Astrocyte (in vitro differentiated cells and primary cell): ENCODE measurements at regions not wholly inside any gene's neighbourhood (a gene's known extent, or its start where the extent isn't known, plus 50 kb on each side); places are given as distances from the start of the nearest gene placed in this dataset.

Experiments
- DNase-seq: peaks from one replicate; pipeline ENCODE4 v3.0.0-alpha.2; 2010; ENCODE audit warnings: low read depth
- FAIRE-seq: peaks from 2 replicates; lab custom pipeline; 2011; peaks lifted over from hg19 to GRCh38; lab: Jason Lieb, UNC
- H2AFZ ChIP-seq: 2 replicates; pipeline ENCODE4 v1.6.0; 2012; ENCODE audit warnings: low read depth, low read length, inconsistent platforms
- H3K27ac ChIP-seq: 2 replicates; pipeline ENCODE4 v1.5.1; 2011; ENCODE audit warnings: low read depth, low read length, inconsistent platforms
- H3K27me3 ChIP-seq: 2 replicates; pipeline ENCODE4 v1.6.0; 2011; ENCODE audit warnings: low read length, inconsistent platforms; ENCODE audit not compliant: insufficient read depth
- H3K36me3 ChIP-seq: 2 replicates; pipeline ENCODE4 v1.5.1; 2011; ENCODE audit warnings: low read length, inconsistent platforms; ENCODE audit not compliant: insufficient read depth
- H3K4me1 ChIP-seq: 2 replicates; pipeline ENCODE4 v1.5.1; 2011; ENCODE audit warnings: low read length, inconsistent platforms; ENCODE audit not compliant: insufficient read depth
- H3K4me2 ChIP-seq: 2 replicates; pipeline ENCODE4 v1.6.0; 2012; ENCODE audit warnings: low read length, inconsistent platforms
- H3K4me3 ChIP-seq: 2 replicates; pipeline ENCODE4 v1.5.1; 2011; ENCODE audit warnings: low read depth, mild to moderate bottlenecking, low read length, inconsistent platforms; ENCODE audit not compliant: insufficient read depth
- H3K79me2 ChIP-seq: 2 replicates; pipeline ENCODE4 v1.6.0; 2012; ENCODE audit warnings: mild to moderate bottlenecking, low read length, inconsistent platforms; ENCODE audit not compliant: insufficient read depth
- H3K9ac ChIP-seq: 2 replicates; pipeline ENCODE4 v1.6.0; 2012; ENCODE audit warnings: mild to moderate bottlenecking, low read length, inconsistent platforms
- H3K9me3 ChIP-seq: 2 replicates; pipeline ENCODE4 v1.5.1; 2012; ENCODE audit warnings: low read depth, mild to moderate bottlenecking, low read length, inconsistent platforms; ENCODE audit not compliant: insufficient read depth
- H4K20me1 ChIP-seq: 2 replicates; pipeline ENCODE4 v1.6.0; 2012; ENCODE audit warnings: low read length, inconsistent platforms; ENCODE audit not compliant: insufficient read depth
- H3K27ac Mint-ChIP-seq: one replicate; pipeline ENCODE4 v1.8.0; 2021; ENCODE audit warnings: mild to moderate bottlenecking, mixed read lengths; ENCODE audit not compliant: unreplicated experiment
- H3K27me3 Mint-ChIP-seq: one replicate; pipeline ENCODE4 v1.8.0; 2021; ENCODE audit warnings: low read depth, mixed read lengths; ENCODE audit not compliant: unreplicated experiment
- H3K36me3 Mint-ChIP-seq: one replicate; pipeline ENCODE4 v1.8.0; 2021; ENCODE audit warnings: low read depth, mixed read lengths; ENCODE audit not compliant: unreplicated experiment
- H3K4me1 Mint-ChIP-seq: one replicate; pipeline ENCODE4 v1.8.0; 2021; ENCODE audit warnings: low read depth, mixed read lengths; ENCODE audit not compliant: unreplicated experiment
- H3K4me3 Mint-ChIP-seq: one replicate; pipeline ENCODE4 v1.8.0; 2021; ENCODE audit warnings: mild to moderate bottlenecking, moderate library complexity, mixed read lengths; ENCODE audit not compliant: unreplicated experiment
- H3K9me3 Mint-ChIP-seq: one replicate; pipeline ENCODE4 v1.8.0; 2021; ENCODE audit warnings: mild to moderate bottlenecking, mixed read lengths; ENCODE audit not compliant: unreplicated experiment
- CTCF ChIP-seq: IDR thresholded peaks from 2 replicates; pipeline ENCODE4 v1.5.1; 2011; ENCODE audit warnings: low read depth, mild to moderate bottlenecking, inconsistent platforms, low read length, moderate library complexity; ENCODE audit not compliant: insufficient read depth
- EZH2 ChIP-seq: IDR thresholded peaks from 2 replicates; pipeline ENCODE4 v1.6.1; 2012; ENCODE audit warnings: mild to moderate bottlenecking, low read length, inconsistent platforms; ENCODE audit not compliant: insufficient read depth

GRCh38 chr10:131819241-131820072 lies 81.4 kb upstream of the PPP2R2D start:
- Histone ChIP-seq H3K4me1 (no peaks in the 10 kb centered on the region), H3K36me3 (no peaks in the 10 kb centered on the region), H4K20me1 (no peaks in the 10 kb centered on the region), H3K9ac (no peak overlapping the region), H3K27ac (no peak overlapping the region), H3K79me2 (no peaks in the 10 kb centered on the region), H3K4me3 (no peak overlapping the region), H3K4me2 (no peak overlapping the region), H3K9me3 (peaks cover 5% of the 10 kb centered on the region), H3K27me3 (no peaks in the 10 kb centered on the region), H2AFZ (no peak overlapping the region)
- DNase-seq = no peak
- H3K36me3 Mint-ChIP-seq = no peaks in the 10 kb centered on the region
- no peak for FAIRE-seq
- peaks cover 1% of the 10 kb centered on the region for H3K9me3 Mint-ChIP-seq
- peaks cover 46% of the 10 kb centered on the region for H3K27me3 Mint-ChIP-seq
- H3K4me1 Mint-ChIP-seq = no peaks in the 10 kb centered on the region
- H3K27ac Mint-ChIP-seq = no peak overlapping the region
- TF ChIP-seq CTCF (no peak), EZH2 (no peak)
- no peak overlapping the region for H3K4me3 Mint-ChIP-seq

- Mint-ChIP-seq H3K4me1 (peaks cover 11% of the 10 kb centered on the region), H3K9me3 (peaks cover 1% of the 10 kb centered on the region), H3K36me3 (no peaks in the 10 kb centered on the region), H3K27ac (no peak overlapping the region), H3K27me3 (peaks cover 40% of the 10 kb centered on the region), H3K4me3 (no peak overlapping the region)
- no peak for TF ChIP-seq CTCF
- no peak for TF ChIP-seq EZH2
- H3K36me3 ChIP-seq = no peaks in the 10 kb centered on the region
- H4K20me1 ChIP-seq = no peaks in the 10 kb centered on the region
- no peak overlapping the region for H3K4me2 ChIP-seq
- no peaks in the 10 kb centered on the region for H3K79me2 ChIP-seq
- no peak overlapping the region for H3K27ac ChIP-seq
- H3K27me3 ChIP-seq = no peaks in the 10 kb centered on the region
- peaks cover 5% of the 10 kb centered on the region for H3K9me3 ChIP-seq
- no peaks in the 10 kb centered on the region for H3K4me1 ChIP-seq
- DNase-seq (no peak), FAIRE-seq (no peak)
- H2AFZ ChIP-seq = no peak overlapping the region
- no peak overlapping the region for H3K4me3 ChIP-seq
- H3K9ac ChIP-seq = no peak overlapping the region
Observed at GRCh38 chr10:131820626-131821025, 80.2 kb upstream of the PPP2R2D start.
